ENCODE measurements at regions not wholly inside any gene's neighbourhood (a gene's known extent, or its start where the extent isn't known, plus 50 kb on each side); places are given as distances from the start of the nearest gene placed in this dataset.

GRCh38 chr3:107992976-107993684, 97.7 kb downstream of the CD47 start:
- no peaks in the 10 kb centered on the region for H3K4me1 ChIP-seq (ENCODE audit: insufficient read depth, low read length, poor library complexity, severe bottlenecking)
- H2AFZ ChIP-seq (ENCODE audit: low read length) = no peak overlapping the region
- H3K4me3 ChIP-seq (ENCODE audit: low read depth, low read length, poor library complexity, severe bottlenecking) = no peak overlapping the region
- no peak for TF ChIP-seq EZH2phosphoT487 (IDR thresholded peaks at IDR 0.05; ENCODE audit: borderline replicate concordance, low read depth, low read length)
- no peaks in the 10 kb centered on the region for H3K9me3 ChIP-seq (ENCODE audit: low read length)
- no peak overlapping the region for H3K27ac ChIP-seq (ENCODE audit: low read depth, low read length, poor library complexity, severe bottlenecking)
- BruUV-seq (replicated peaks) = no TSS peak
- POLR2A ChIA-PET = interaction anchor here (0.6 to 0.9 kb wide), 2 partner anchors 7 to 410 kb away, joined by 3 to 5 read pairs; no protein-coding TSS in a partner anchor
- intact Hi-C loops (cut with micrococcal nuclease; ENCODE audit: unreplicated experiment) = no loop called here
- no peaks in the 10 kb centered on the region for H3K9me2 ChIP-seq (ENCODE audit: insufficient read depth, low read length)
- H4K20me1 ChIP-seq (ENCODE audit: insufficient read depth, low read length) = no peaks in the 10 kb centered on the region
- no peaks in the 10 kb centered on the region for H3K36me3 ChIP-seq (ENCODE audit: insufficient read depth, low read length)
- CTCF ChIA-PET (ENCODE audit: unreplicated experiment) = no interaction called here
- H3K79me2 ChIP-seq (ENCODE audit: insufficient read depth, low read depth, low read length) = no peaks in the 10 kb centered on the region
- no peak overlapping the region for H3K4me2 ChIP-seq (ENCODE audit: low read length)
- no peak for DNase-seq (ENCODE audit: low spot score)

- H2AFZ ChIP-seq (ENCODE audit: low read length) = no peak overlapping the region
- BruUV-seq (replicated peaks) = no TSS peak
- no peaks in the 10 kb centered on the region for H4K20me1 ChIP-seq (ENCODE audit: insufficient read depth, low read length)
- H3K79me2 ChIP-seq (ENCODE audit: insufficient read depth, low read depth, low read length) = no peaks in the 10 kb centered on the region
- no peak overlapping the region for H3K4me3 ChIP-seq (ENCODE audit: low read depth, low read length, poor library complexity, severe bottlenecking)
- no peaks in the 10 kb centered on the region for H3K9me3 ChIP-seq (ENCODE audit: low read length)
- ChIA-PET POLR2A (interaction anchor here (0.6 kb wide), 1 partner anchor 40 kb away, joined by 3 read pairs; no protein-coding TSS in a partner anchor), CTCF (ENCODE audit: unreplicated experiment) (no interaction called here)
- H3K4me1 ChIP-seq (ENCODE audit: insufficient read depth, low read length, poor library complexity, severe bottlenecking) = no peaks in the 10 kb centered on the region
- intact Hi-C loops (cut with micrococcal nuclease; ENCODE audit: unreplicated experiment) = no loop called here
- no peak overlapping the region for H3K4me2 ChIP-seq (ENCODE audit: low read length)
- TF ChIP-seq EZH2phosphoT487 (IDR thresholded peaks at IDR 0.05; ENCODE audit: borderline replicate concordance, low read depth, low read length) (no peak), CTCF (conservative IDR thresholded peaks at IDR 0.05; ENCODE audit: low read length) (no peak)
- no peak overlapping the region for H3K27ac ChIP-seq (ENCODE audit: low read depth, low read length, poor library complexity, severe bottlenecking)
- DNase-seq (ENCODE audit: low spot score) = no peak
- no peaks in the 10 kb centered on the region for H3K9me2 ChIP-seq (ENCODE audit: insufficient read depth, low read length)
- no peaks in the 10 kb centered on the region for H3K36me3 ChIP-seq (ENCODE audit: insufficient read depth, low read length)
These were observed 99.9 kb downstream of the CD47 start for GRCh38 chr3:107990926-107991325.

GRCh38 chr3:107990433-107990832, 100.4 kb downstream of the CD47 start:
- DNase-seq (ENCODE audit: low spot score) = no peak
- no peaks in the 10 kb centered on the region for H3K4me1 ChIP-seq (ENCODE audit: insufficient read depth, low read length, poor library complexity, severe bottlenecking)
- H3K4me3 ChIP-seq (ENCODE audit: low read depth, low read length, poor library complexity, severe bottlenecking) = no peak overlapping the region
- no peaks in the 10 kb centered on the region for H3K79me2 ChIP-seq (ENCODE audit: insufficient read depth, low read depth, low read length)
- H4K20me1 ChIP-seq (ENCODE audit: insufficient read depth, low read length) = no peaks in the 10 kb centered on the region
- POLR2A ChIA-PET = interaction anchor here (0.6 kb wide), 1 partner anchor 40 kb away, joined by 3 read pairs; no protein-coding TSS in a partner anchor
- CTCF ChIA-PET (ENCODE audit: unreplicated experiment) = no interaction called here
- no peak overlapping the region for H2AFZ ChIP-seq (ENCODE audit: low read length)
- no peak overlapping the region for H3K4me2 ChIP-seq (ENCODE audit: low read length)
- no peak for TF ChIP-seq EZH2phosphoT487 (IDR thresholded peaks at IDR 0.05; ENCODE audit: borderline replicate concordance, low read depth, low read length)
- TF ChIP-seq CTCF (conservative IDR thresholded peaks at IDR 0.05; ENCODE audit: low read length) = no peak
- H3K27ac ChIP-seq (ENCODE audit: low read depth, low read length, poor library complexity, severe bottlenecking) = no peak overlapping the region
- BruUV-seq (replicated peaks) = no TSS peak
- H3K9me3 ChIP-seq (ENCODE audit: low read length) = no peaks in the 10 kb centered on the region
- no peaks in the 10 kb centered on the region for H3K9me2 ChIP-seq (ENCODE audit: insufficient read depth, low read length)
- intact Hi-C loops (cut with micrococcal nuclease; ENCODE audit: unreplicated experiment) = no loop called here
- no peaks in the 10 kb centered on the region for H3K36me3 ChIP-seq (ENCODE audit: insufficient read depth, low read length)

Data from OCI-LY7 (cell line).